Stimulated activated CD4-positive, alpha-beta T cell treated with anti-CD3 and anti-CD28 coated beads, TNF-alpha, amount 100 ng/mL, for 48 hours (primary cell): ENCODE measurements at regions not wholly inside any gene's neighbourhood (a gene's known extent, or its start where the extent isn't known, plus 50 kb on each side); places are given as distances from the start of the nearest gene placed in this dataset.

Experiments
- DNase-seq, 3 donors: peaks; one replicate each; pipeline ENCODE4 v3.0.0-alpha.2; 2020; ENCODE audit warnings: low read depth in 3 of 3

- no peak for DNase-seq
Measured at GRCh38 chr6:139549561-139550070, 175.2 kb upstream of the CITED2 start.

DNA sequence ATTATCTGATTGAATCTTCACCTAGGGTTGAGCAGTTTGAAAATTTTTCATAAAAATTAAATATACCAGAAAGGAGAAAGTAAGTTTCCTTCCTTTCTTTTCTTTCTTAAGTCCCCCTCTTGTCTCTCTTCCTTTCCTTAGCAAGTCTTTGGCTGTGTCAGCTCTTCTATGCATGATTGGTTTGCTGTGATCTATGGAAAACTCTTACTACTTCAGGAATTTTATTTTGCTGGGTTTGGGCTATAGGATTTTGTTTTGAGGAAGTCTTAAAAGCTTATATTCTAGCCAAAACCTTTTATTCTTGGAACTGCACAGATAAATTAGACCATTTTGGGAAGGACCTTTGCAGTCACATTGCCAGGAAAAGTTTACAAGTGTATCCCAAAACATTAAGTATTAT, 173.4 kb upstream of the CITED2 start:
- no peak for DNase-seq

DNA sequence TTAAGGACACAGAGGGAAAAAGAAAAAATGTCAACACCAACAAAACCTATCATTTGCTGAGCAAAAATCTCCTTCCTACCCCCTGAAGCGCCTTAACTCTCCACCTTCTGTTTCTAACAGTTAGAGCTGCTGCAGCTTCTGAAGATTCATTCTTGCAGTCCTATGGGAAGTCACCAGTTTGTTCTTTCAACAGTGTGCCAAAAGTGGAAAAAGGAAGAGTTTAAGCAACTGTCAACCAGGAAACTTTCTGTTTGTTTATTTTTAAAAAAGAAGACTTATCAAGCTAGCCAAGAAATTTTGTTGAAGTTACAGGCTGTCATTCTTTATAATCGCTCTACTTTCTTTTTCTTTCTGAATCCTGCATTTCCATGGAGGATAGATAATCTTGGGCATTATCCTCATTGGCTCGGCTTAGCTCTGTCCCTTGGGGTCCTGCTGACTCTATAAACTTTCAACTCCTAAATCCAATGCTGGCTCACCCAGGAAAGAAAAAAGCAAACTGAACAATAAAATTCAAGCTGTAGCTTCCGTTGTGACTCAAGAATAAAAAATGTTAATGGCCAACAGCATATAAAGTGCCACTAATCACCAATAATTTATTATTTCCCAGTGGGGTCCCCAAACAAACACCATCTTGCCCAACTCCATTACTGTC, 172.8 kb upstream of the CITED2 start:
- DNase-seq = no peak

- DNase-seq = no peak
Measured at GRCh38 chr6:139546106-139546472, 171.6 kb upstream of the CITED2 start.

DNA sequence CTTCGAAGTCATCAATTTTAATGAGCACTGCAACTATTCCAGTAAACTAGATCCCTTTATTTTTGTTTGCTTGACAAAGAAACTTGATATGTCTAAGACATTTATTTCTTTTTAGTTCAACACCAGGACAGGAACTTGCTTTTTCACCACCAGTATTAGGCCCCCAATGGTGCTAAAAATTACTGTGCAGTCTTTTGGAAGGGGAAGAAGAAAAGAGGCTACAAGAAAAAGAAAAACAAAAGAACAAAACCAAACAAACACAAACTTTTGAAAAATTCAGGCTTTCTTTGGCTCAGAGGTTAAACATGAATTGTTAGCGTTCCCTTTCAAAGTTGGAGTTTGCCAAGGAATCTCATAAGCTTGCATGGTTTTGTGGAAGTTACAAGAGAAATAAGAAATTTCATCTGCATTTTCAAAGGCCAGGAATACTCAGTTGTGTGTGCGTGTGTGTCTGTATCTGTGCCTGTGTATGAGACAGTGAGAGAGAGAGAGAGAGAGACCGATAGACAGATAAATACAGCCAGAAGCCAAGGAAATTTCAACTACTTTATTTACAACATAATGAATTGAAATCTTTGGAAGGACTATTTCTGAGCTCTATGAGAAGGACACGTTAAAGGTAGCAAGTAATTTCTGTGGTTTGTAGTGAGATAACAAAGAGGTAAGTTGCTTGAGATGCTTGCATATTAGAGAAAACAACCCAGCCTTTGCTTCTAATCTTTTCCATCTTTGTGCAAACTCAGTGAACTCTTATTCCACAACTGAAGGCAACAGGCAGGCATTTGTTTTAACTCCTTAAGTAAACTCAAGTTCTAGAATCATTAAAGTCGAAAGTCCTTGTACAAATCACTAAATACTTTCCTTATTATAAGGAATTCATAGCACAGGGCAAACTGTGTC, 171.0 kb upstream of the CITED2 start:
- no peak for DNase-seq

GRCh38 chr6:139544701-139545057, 170.2 kb upstream of the CITED2 start:
- DNase-seq = no peak

DNA sequence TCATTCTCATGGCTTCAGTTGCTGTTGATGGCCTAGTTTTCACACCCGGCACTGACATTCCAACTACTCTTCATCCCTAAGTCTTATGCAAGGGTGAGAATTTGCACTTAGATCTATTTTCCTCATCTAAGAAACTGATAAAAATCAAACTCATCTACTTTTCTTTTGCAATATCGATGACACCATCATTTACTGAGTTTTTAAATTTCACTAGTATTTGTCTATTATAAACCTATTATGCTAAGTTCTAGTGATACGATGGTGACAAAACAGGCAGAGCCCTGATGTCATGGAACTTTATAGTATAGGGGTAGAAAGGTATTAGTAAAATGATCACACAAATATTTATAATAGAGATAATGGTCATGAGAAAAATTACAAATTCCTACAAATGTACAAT, 167.9 kb upstream of the CITED2 start:
- no peak for DNase-seq

GRCh38 chr6:139540894-139541293, 166.4 kb upstream of the CITED2 start:
- no peak for DNase-seq

GRCh38 chr6:139540276-139540675, 165.8 kb upstream of the CITED2 start:
- peak in 2 of 3 donors; percentile 29 to 38 for DNase-seq

- DNase-seq = no peak
Measured at GRCh38 chr6:139539852-139540251, 165.4 kb upstream of the CITED2 start.

DNA sequence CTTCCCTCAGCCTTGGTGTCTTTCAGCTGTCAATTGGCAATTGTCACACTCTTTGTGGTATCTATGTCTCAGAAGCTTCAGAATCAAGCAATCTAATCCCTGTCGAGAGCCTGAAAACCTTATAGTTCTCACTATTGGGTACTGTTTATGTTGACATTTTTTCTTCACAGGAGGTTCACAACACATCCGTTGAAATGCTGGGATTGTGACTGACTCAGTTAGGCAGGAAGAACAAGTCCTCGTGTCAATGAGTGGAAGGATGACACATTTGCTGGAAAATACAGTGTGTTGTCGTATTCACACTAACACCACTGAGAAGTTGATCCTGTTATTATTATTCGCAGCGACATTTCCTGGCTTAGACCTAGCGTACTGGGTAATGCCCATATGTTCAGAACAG, 163.9 kb upstream of the CITED2 start:
- DNase-seq = no peak

GRCh38 chr6:139536751-139537617, 162.5 kb upstream of the CITED2 start:
- no peak for DNase-seq

DNA sequence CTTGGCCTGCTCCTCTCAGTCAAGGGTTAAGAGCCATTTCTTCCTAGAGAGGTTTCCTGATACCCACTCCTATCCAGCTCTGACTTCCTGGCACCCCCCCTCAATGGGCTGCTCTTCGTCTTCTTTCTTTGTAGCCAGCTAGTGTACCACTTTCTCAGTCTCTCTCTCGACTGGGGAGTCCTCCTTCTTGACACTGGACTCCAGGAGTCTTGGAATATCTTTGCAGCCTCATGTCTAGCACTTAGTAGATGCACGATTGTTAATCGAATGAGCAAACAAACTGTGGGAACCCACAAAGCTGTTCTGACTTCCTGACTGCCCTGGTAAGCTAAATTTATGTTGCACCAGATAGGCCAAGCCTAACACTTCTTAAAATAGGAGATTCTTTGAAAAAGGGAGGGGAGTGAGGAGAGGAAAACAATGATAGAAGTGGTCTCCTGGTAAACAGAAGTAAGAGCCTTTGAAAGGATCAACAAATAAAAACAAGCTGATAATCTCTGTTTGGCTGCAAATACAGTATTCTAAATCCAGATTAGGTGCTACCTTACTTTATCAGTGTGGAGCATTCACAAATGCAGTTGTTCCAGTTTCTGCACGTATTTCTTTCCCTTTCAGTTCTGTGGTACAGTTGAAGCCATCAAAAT, 160.1 kb upstream of the CITED2 start:
- no peak for DNase-seq

- no peak for DNase-seq
Measured at GRCh38 chr6:139533573-139534471, 159.4 kb upstream of the CITED2 start.

- DNase-seq = no peak
Measured at GRCh38 chr6:139533171-139533570, 158.7 kb upstream of the CITED2 start.

DNA sequence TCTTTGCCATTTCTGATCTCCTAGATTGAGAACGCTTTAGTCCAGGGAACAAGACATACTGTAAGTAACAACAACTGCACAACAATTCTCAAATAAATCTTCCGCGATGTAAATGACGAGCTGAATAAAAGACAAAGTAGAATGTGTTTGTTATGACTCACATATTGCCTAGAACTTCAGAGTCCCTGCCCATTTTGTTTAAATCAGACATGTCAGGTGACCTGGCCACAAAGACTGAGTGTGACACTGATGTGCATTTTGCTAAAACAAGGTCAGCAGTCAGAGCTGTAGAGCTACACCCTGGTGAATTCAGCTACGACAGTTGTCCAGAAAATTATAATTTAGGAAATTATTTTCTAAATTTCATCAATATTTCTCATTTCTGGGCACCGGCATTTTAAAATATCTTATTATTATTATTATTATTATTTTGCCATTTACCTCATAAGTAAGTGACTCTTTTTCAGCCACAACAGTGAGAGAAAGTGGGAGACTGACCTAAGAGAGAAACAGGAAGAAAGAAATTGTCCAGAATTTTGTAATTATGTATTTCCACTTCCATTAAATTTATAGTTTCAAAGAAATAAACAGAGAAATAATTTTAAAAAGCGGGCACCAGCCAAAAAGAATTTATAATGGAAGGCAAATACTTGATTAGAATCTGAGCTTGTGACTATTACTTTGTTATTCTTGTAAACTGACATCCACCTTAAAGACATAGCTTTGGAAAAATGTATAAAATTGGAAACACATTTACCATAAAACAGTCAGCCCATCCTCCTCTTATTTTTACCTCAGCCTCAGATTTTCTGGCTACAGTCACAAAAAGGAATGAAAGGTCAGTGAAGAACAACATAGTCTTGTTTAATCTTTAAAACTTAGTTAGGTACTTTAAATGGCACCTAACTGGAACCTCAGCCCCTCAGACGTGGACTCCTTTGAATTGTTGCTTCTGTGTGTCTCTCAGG, 157.0 kb upstream of the CITED2 start:
- no peak for DNase-seq

- DNase-seq = no peak
Measured at GRCh38 chr6:139530561-139530960, 156.1 kb upstream of the CITED2 start.

DNA sequence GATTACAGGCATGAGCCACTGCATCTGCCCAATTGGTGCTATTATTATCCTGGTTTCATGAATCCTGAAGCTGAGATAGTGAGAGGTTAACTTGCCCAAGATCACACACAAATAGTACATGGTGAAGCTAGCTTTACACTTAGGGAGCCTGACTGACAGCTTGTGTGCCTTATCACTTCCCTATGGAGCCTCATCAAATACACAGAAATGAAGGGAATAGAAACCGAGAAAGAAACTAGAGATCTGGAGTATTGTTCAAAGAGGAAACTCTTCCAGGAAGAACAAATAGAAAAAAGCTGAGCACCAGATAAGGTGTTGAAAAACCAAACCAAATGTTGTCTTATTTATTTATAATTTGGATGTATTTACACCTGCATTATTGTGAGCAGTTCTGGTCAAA, 155.0 kb upstream of the CITED2 start:
- no peak for DNase-seq

GRCh38 chr6:139528471-139528870, 154.0 kb upstream of the CITED2 start:
- no peak for DNase-seq
